Neural cell (in vitro differentiated cells): ENCODE measurements at regions not wholly inside any gene's neighbourhood (a gene's known extent, or its start where the extent isn't known, plus 50 kb on each side); places are given as distances from the start of the nearest gene placed in this dataset.
"Not testable (repeated sequence)": the region's sequence is repeated elsewhere in the genome, so short reads cannot be mapped to it uniquely, and the experiment has no call there.

Experiments used
- H2AFZ ChIP-seq: fragments of 200-600, 300-800 bp; sonication (generic), shearing (Covaris generic); 2 replicates; pipeline ENCODE4 v1.6.0; 2014; ENCODE audit warnings: low read depth, mild to moderate bottlenecking, antibody characterized with exemption, low read length, moderate library complexity
- H3F3A ChIP-seq: fragments of 200-600 bp; shearing (Covaris generic); 2 replicates; pipeline ENCODE4 v1.6.1; 2016; ENCODE audit warnings: mild to moderate bottlenecking, moderate library complexity, mixed read lengths, antibody characterized with exemption, low read length; ENCODE audit not compliant: insufficient read depth, poor library complexity, severe bottlenecking
- H3K27ac ChIP-seq: fragments of 200-600, 300-800 bp; sonication (generic), shearing (Covaris generic); 2 replicates; pipeline ENCODE4 v1.5.1; 2014; ENCODE audit warnings: mild to moderate bottlenecking, low read length, moderate library complexity
- H3K27me3 ChIP-seq: fragments of 300-800, 200-600 bp; sonication (generic), shearing (Covaris generic); 2 replicates; pipeline ENCODE4 v1.6.0; 2014; ENCODE audit warnings: mild to moderate bottlenecking, low read depth, low read length, moderate library complexity; ENCODE audit not compliant: insufficient read depth
- H3K36me3 ChIP-seq: fragments of 300-800, 200-600 bp; sonication (generic), shearing (Covaris generic); 2 replicates; pipeline ENCODE4 v1.5.1; 2014; ENCODE audit warnings: mild to moderate bottlenecking, antibody characterized with exemption, low read length, moderate library complexity; ENCODE audit not compliant: insufficient read depth
- H3K4me2 ChIP-seq: fragments of 300-800, 200-600 bp; sonication (generic), shearing (Covaris generic); 2 replicates; pipeline ENCODE4 v1.6.0; 2014; ENCODE audit warnings: mild to moderate bottlenecking, low read length
- H3K4me3 ChIP-seq: fragments of 300-800, 200-600 bp; sonication (generic), shearing (Covaris generic); 2 replicates; pipeline ENCODE4 v1.5.1; 2014; ENCODE audit warnings: mild to moderate bottlenecking, low read length, moderate library complexity
- H3K79me2 ChIP-seq: fragments of 200-600 bp; shearing (Covaris generic); replicated peaks from 2 replicates; pipeline ENCODE4 v1.6.0; 2014; ENCODE audit warnings: mild to moderate bottlenecking, low read length, moderate library complexity; ENCODE audit not compliant: insufficient read depth
- H3K9ac ChIP-seq: fragments of 300-800, 200-600 bp; sonication (generic), shearing (Covaris generic); 2 replicates; pipeline ENCODE4 v1.6.1; 2016; ENCODE audit warnings: mild to moderate bottlenecking, low read length, mixed read lengths
- H3K9me2 ChIP-seq: fragments of 200-600 bp; shearing (Covaris generic); 2 replicates; pipeline ENCODE4 v1.6.1; 2016; ENCODE audit warnings: mild to moderate bottlenecking, low read length, mixed read lengths; ENCODE audit not compliant: insufficient read depth
- H3K9me3 ChIP-seq: fragments of 200-600, 300-800 bp; sonication (generic), shearing (Covaris generic); 2 replicates; pipeline ENCODE4 v1.6.1; 2016; ENCODE audit warnings: mild to moderate bottlenecking, mixed run types, low read length, moderate library complexity, mixed read lengths
- H4K20me1 ChIP-seq: fragments of 200-600 bp; shearing (Covaris generic); 2 replicates; pipeline ENCODE4 v1.6.1; 2016; ENCODE audit warnings: mild to moderate bottlenecking, mixed run types; ENCODE audit not compliant: insufficient read depth
- CTCF ChIP-seq: fragments of 450-650 bp; IDR thresholded peaks from 2 replicates; pipeline ENCODE4 v1.5.1; 2014; ENCODE audit warnings: antibody characterized with exemption, mild to moderate bottlenecking, moderate library complexity; ENCODE audit not compliant: poor library complexity, severe bottlenecking
- EP300 ChIP-seq: fragments of 450-650 bp; conservative IDR thresholded peaks from 2 replicates; pipeline ENCODE4 v1.6.1; 2014; ENCODE audit warnings: antibody characterized with exemption, mild to moderate bottlenecking, moderate library complexity; ENCODE audit not compliant: poor library complexity, severe bottlenecking
- EZH2 ChIP-seq: fragments of 200-600, 300-800 bp; shearing (Covaris generic), sonication (generic); IDR thresholded peaks from 2 replicates; pipeline ENCODE4 v1.6.1; 2014; ENCODE audit warnings: antibody characterized with exemption, low read length, borderline replicate concordance, mild to moderate bottlenecking; ENCODE audit not compliant: insufficient read depth, poor library complexity, severe bottlenecking
- MXI1 ChIP-seq: fragments of 450-650 bp; conservative IDR thresholded peaks from 2 replicates; pipeline ENCODE4 v1.6.1; 2014; ENCODE audit warnings: antibody characterized with exemption, mild to moderate bottlenecking; ENCODE audit not compliant: poor library complexity, severe bottlenecking
- POLR2AphosphoS5 ChIP-seq: IDR thresholded peaks from 2 replicates; pipeline ENCODE4 v1.6.1; 2012
- RAD21 ChIP-seq: fragments of 450-650 bp; conservative IDR thresholded peaks from 2 replicates; pipeline ENCODE4 v1.6.1; 2014; ENCODE audit warnings: antibody characterized with exemption, mild to moderate bottlenecking, moderate library complexity
- REST ChIP-seq: IDR thresholded peaks from 2 replicates; pipeline ENCODE4 v1.6.1; 2012; ENCODE audit warnings: borderline replicate concordance
- SMC3 ChIP-seq: fragments of 450-650 bp; conservative IDR thresholded peaks from 2 replicates; pipeline ENCODE4 v1.6.1; 2014; ENCODE audit warnings: antibody characterized with exemption, mild to moderate bottlenecking, moderate library complexity; ENCODE audit not compliant: poor library complexity
- TAF1 ChIP-seq: IDR thresholded peaks from 2 replicates; pipeline ENCODE4 v1.6.1; 2012; ENCODE audit warnings: low read depth

- H3K4me2 ChIP-seq, H3K9me2 ChIP-seq, H3K27ac ChIP-seq, H2AFZ ChIP-seq, H3K9ac ChIP-seq, H3F3A ChIP-seq, H3K36me3 ChIP-seq, H3K27me3 ChIP-seq, H3K9me3 ChIP-seq, H4K20me1 ChIP-seq, H3K79me2 ChIP-seq, H3K4me3 ChIP-seq: not testable (repeated sequence)
Measured at GRCh38 chr10:45056806-45057205, 56.1 kb downstream of the ZNF22 start.

GRCh38 chr10:45058580-45058979 is 57.9 kb downstream of the ZNF22 start:
- Histone ChIP-seq H3K9me3 (no peaks in the 10 kb centered on the region), H4K20me1 (no peaks in the 10 kb centered on the region), H3K36me3 (no peaks in the 10 kb centered on the region), H3K4me2 (no peak overlapping the region), H3K4me3 (no peak overlapping the region), H3K9me2 (no peaks in the 10 kb centered on the region), H3K79me2 (no peaks in the 10 kb centered on the region), H3F3A (no peaks in the 10 kb centered on the region), H3K27ac (no peak overlapping the region), H3K9ac (no peak overlapping the region), H2AFZ (no peak overlapping the region), H3K27me3 (no peaks in the 10 kb centered on the region)
- TF ChIP-seq EZH2 (no peak), POLR2AphosphoS5 (no peak), TAF1 (no peak), CTCF (no peak)

GRCh38 chr10:45058992-45059561 is 58.4 kb downstream of the ZNF22 start:
- TF ChIP-seq EZH2 = no peak
- no peak for TF ChIP-seq EP300
- TF ChIP-seq RAD21 = no peak
- no peak for TF ChIP-seq REST
- no peak for TF ChIP-seq CTCF
- no peak for TF ChIP-seq POLR2AphosphoS5
- no peak for TF ChIP-seq SMC3
- no peak for TF ChIP-seq TAF1
- TF ChIP-seq MXI1 = no peak
- no peak overlapping the region for H2AFZ ChIP-seq
- no peak overlapping the region for H3K4me3 ChIP-seq

More at GRCh38 chr10:45058992-45059561, 58.4 kb downstream of the ZNF22 start:
- Histone ChIP-seq H4K20me1 (no peaks in the 10 kb centered on the region), H3K27ac (no peak overlapping the region), H3K4me2 (no peak overlapping the region), H3K79me2 (no peaks in the 10 kb centered on the region), H3K9me2 (no peaks in the 10 kb centered on the region), H3F3A (no peaks in the 10 kb centered on the region), H3K9ac (no peak overlapping the region), H3K9me3 (no peaks in the 10 kb centered on the region), H3K36me3 (no peaks in the 10 kb centered on the region), H3K27me3 (no peaks in the 10 kb centered on the region)
